ENCODE measurements at regions not wholly inside any gene's neighbourhood (a gene's known extent, or its start where the extent isn't known, plus 50 kb on each side); places are given as distances from the start of the nearest gene placed in this dataset.
A peak's percentile ranks its signal among the peaks of the same experiment; 100 is the strongest.

GRCh38 chr5:160500786-160501779, 79.4 kb downstream of the PTTG1 start:
- no peak for DNase-seq
- no peaks in the 10 kb centered on the region for H3K36me3 Mint-ChIP-seq (ENCODE audit: low read depth)
- H3K27ac Mint-ChIP-seq, result no peak overlapping the region
- no peaks in the 10 kb centered on the region for H3K9me3 Mint-ChIP-seq
- peaks cover 18% of the 10 kb centered on the region for H3K4me1 Mint-ChIP-seq (ENCODE audit: low read depth)
- H3K27me3 Mint-ChIP-seq, result no peaks in the 10 kb centered on the region
- no peak overlapping the region for H3K4me3 Mint-ChIP-seq

- H3K27ac Mint-ChIP-seq, result no peak overlapping the region
These were observed 83.3 kb downstream of the PTTG1 start for GRCh38 chr5:160504906-160505305.

GRCh38 chr5:160506006-160507004, 84.7 kb downstream of the PTTG1 start:
- H3K36me3 Mint-ChIP-seq (ENCODE audit: low read depth), result no peaks in the 10 kb centered on the region
- H3K27me3 Mint-ChIP-seq, result no peaks in the 10 kb centered on the region
- peak; percentile 61 for DNase-seq
- peaks cover 40% of the 10 kb centered on the region for H3K4me1 Mint-ChIP-seq (ENCODE audit: low read depth)
- H3K9me3 Mint-ChIP-seq, result no peaks in the 10 kb centered on the region
- peak overlapping the region; percentile 93 for H3K27ac Mint-ChIP-seq
- peak overlapping the region; percentile 72 for H3K4me3 Mint-ChIP-seq

More at GRCh38 chr5:160504906-160505305, 83.3 kb downstream of the PTTG1 start:
- Mint-ChIP-seq H3K4me3 (no peak overlapping the region), H3K9me3 (no peaks in the 10 kb centered on the region), H3K27me3 (no peaks in the 10 kb centered on the region), H3K4me1 (ENCODE audit: low read depth) (peaks cover 40% of the 10 kb centered on the region), H3K36me3 (ENCODE audit: low read depth) (no peaks in the 10 kb centered on the region)
- DNase-seq, result no peak

- Mint-ChIP-seq H3K27ac (peak overlapping the region; percentile 93), H3K36me3 (ENCODE audit: low read depth) (no peaks in the 10 kb centered on the region), H3K9me3 (no peaks in the 10 kb centered on the region), H3K4me3 (peak overlapping the region; percentile 72), H3K27me3 (peaks cover 2% of the 10 kb centered on the region), H3K4me1 (ENCODE audit: low read depth) (peaks cover 40% of the 10 kb centered on the region)
- DNase-seq, result peak; percentile 36
These were observed 85.6 kb downstream of the PTTG1 start for GRCh38 chr5:160507221-160507721.

GRCh38 chr5:160508780-160509361, 87.2 kb downstream of the PTTG1 start:
- Mint-ChIP-seq H3K4me3 (no peak overlapping the region), H3K27ac (peak overlapping the region; percentile 83), H3K27me3 (peaks cover 10% of the 10 kb centered on the region), H3K4me1 (ENCODE audit: low read depth) (peaks cover 45% of the 10 kb centered on the region), H3K9me3 (no peaks in the 10 kb centered on the region), H3K36me3 (ENCODE audit: low read depth) (no peaks in the 10 kb centered on the region)
- DNase-seq, result peak; percentile 50

- no peaks in the 10 kb centered on the region for H3K36me3 Mint-ChIP-seq (ENCODE audit: low read depth)
- no peaks in the 10 kb centered on the region for H3K9me3 Mint-ChIP-seq
- H3K4me3 Mint-ChIP-seq, result no peak overlapping the region
- DNase-seq, result no peak
- peaks cover 37% of the 10 kb centered on the region for H3K4me1 Mint-ChIP-seq (ENCODE audit: low read depth)
- peaks cover 14% of the 10 kb centered on the region for H3K27me3 Mint-ChIP-seq
- no peak overlapping the region for H3K27ac Mint-ChIP-seq
These were observed 89.8 kb downstream of the PTTG1 start for GRCh38 chr5:160511280-160511929.
